Muscle of leg (tissue), 3 donors: ENCODE measurements at regions not wholly inside any gene's neighbourhood (a gene's known extent, or its start where the extent isn't known, plus 50 kb on each side); places are given as distances from the start of the nearest gene placed in this dataset.

Experiments used
- DNase-seq: peaks from one replicate; pipeline ENCODE4 v3.0.0; 2013
- H3K27ac ChIP-seq: one replicate; pipeline ENCODE4 v1.5.1; 2013; ENCODE audit warnings: mild to moderate bottlenecking, low read length, control low read depth
- H3K27me3 ChIP-seq: one replicate; pipeline ENCODE4 v1.6.1; 2013; ENCODE audit warnings: low read length; ENCODE audit not compliant: control insufficient read depth, insufficient read depth
- H3K36me3 ChIP-seq: one replicate; pipeline ENCODE4 v1.6.1; 2013; ENCODE audit warnings: low read length; ENCODE audit not compliant: control insufficient read depth, insufficient read depth
- H3K4me1 ChIP-seq: one replicate; pipeline ENCODE4 v1.6.1; 2013; ENCODE audit warnings: low read length; ENCODE audit not compliant: control insufficient read depth, insufficient read depth
- H3K4me3 ChIP-seq: one replicate; pipeline ENCODE4 v1.5.1; 2013; ENCODE audit warnings: low read length, control low read depth
- H3K9me3 ChIP-seq: replicated peaks from 2 replicates; pipeline ENCODE4 v1.6.1; 2013; ENCODE audit warnings: low read depth, low read length; ENCODE audit not compliant: control insufficient read depth
- WGBS: methylation state at CpG from one replicate; pipeline ENCODE4 v1.1.5; 2013; ENCODE audit warnings: missing lambda C conversion rate; ENCODE audit not compliant: insufficient coverage; 5-methylcytosine and 5-hydroxymethylcytosine counted together

- Histone ChIP-seq H3K4me3 (no peak overlapping the region), H3K27me3 (no peaks in the 10 kb centered on the region), H3K36me3 (no peaks in the 10 kb centered on the region), H3K27ac (no peak overlapping the region), H3K9me3 (peaks cover 5% of the 10 kb centered on the region), H3K4me1 (peaks cover 1% of the 10 kb centered on the region)
- 48% methylated on average over 3 of the region's 8 CpGs for WGBS
- DNase-seq: no peak
These were observed 131.1 kb downstream of the FAM161A start for GRCh38 chr2:61722800-61723199.

GRCh38 chr2:61722318-61722717 lies 131.5 kb downstream of the FAM161A start:
- peak; percentile 32 for DNase-seq
- no peak overlapping the region for H3K27ac ChIP-seq
- H3K27me3 ChIP-seq: no peaks in the 10 kb centered on the region
- peaks cover 2% of the 10 kb centered on the region for H3K4me1 ChIP-seq
- no peaks in the 10 kb centered on the region for H3K36me3 ChIP-seq
- WGBS: no CpG with 5 or more reads among the region's 1 CpG
- H3K9me3 ChIP-seq: peaks cover 5% of the 10 kb centered on the region
- H3K4me3 ChIP-seq: no peak overlapping the region

DNA sequence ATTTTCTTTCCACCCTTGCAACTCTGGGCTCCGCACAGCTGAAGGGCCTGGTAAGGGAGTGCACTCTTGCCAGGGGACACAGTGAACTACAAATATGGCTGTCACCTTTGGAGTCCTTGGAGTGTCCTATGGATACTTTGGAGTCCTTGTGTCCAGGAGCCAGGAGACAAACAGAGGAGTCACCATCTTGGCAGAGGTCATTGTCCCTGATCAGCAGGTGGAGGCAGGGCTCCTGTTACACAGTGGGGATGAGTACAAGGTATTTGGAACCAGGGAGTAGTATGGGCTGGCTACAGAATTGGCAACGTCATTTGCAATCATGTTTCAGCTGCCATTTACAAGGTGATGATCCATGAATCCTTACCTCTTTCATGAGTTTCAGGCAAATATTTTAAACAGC lies 132.5 kb downstream of the FAM161A start:
- no peak overlapping the region for H3K4me3 ChIP-seq
- no peak overlapping the region for H3K27ac ChIP-seq
- 75% methylated on average over 1 of the region's 2 CpGs for WGBS
- H3K27me3 ChIP-seq: no peaks in the 10 kb centered on the region
- H3K9me3 ChIP-seq: no peaks in the 10 kb centered on the region
- DNase-seq: no peak
- no peaks in the 10 kb centered on the region for H3K36me3 ChIP-seq
- H3K4me1 ChIP-seq: peaks cover 2% of the 10 kb centered on the region

GRCh38 chr2:61720911-61721310 lies 132.9 kb downstream of the FAM161A start:
- no peak overlapping the region for H3K27ac ChIP-seq
- DNase-seq: no peak
- H3K36me3 ChIP-seq: no peaks in the 10 kb centered on the region
- WGBS: no CpG with 5 or more reads among the region's 3 CpGs
- H3K4me1 ChIP-seq: peaks cover 2% of the 10 kb centered on the region
- no peaks in the 10 kb centered on the region for H3K27me3 ChIP-seq
- H3K4me3 ChIP-seq: no peak overlapping the region
- H3K9me3 ChIP-seq: no peaks in the 10 kb centered on the region

GRCh38 chr2:61718965-61719364 lies 134.9 kb downstream of the FAM161A start:
- peak; percentile 37 for DNase-seq
- 90% methylated on average over 2 of the region's 5 CpGs for WGBS
- H3K27ac ChIP-seq: peak overlapping the region; percentile 57
- H3K36me3 ChIP-seq: no peaks in the 10 kb centered on the region
- H3K9me3 ChIP-seq: no peaks in the 10 kb centered on the region
- H3K4me3 ChIP-seq: no peak overlapping the region
- peaks cover 2% of the 10 kb centered on the region for H3K4me1 ChIP-seq
- H3K27me3 ChIP-seq: no peaks in the 10 kb centered on the region

DNA sequence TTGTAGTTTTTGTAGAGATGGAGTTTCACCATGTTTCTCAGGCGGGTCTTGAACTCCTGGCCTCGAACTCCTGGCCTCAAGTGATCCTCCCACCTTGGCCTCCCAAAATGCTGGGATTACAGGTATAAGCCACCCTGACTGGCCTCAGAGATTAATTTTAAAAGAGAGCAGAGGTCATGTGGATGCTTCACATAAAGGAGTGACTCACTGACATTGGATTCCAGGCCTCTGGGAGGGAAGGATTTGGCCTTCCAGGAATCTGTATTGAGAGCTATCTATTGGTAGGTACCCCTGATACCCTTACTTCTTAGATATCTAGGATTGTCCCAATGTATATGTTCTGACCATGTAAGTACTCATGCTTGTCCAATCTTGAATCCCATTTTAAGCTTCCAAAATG lies 138.4 kb downstream of the FAM161A start:
- DNase-seq: no peak
- no CpG with 5 or more reads among the region's 2 CpGs for WGBS
- H3K4me1 ChIP-seq: peaks cover 2% of the 10 kb centered on the region
- no peaks in the 10 kb centered on the region for H3K36me3 ChIP-seq
- no peaks in the 10 kb centered on the region for H3K9me3 ChIP-seq
- no peaks in the 10 kb centered on the region for H3K27me3 ChIP-seq
- no peak overlapping the region for H3K4me3 ChIP-seq
- H3K27ac ChIP-seq: no peak overlapping the region

GRCh38 chr2:61714210-61714609 lies 139.7 kb downstream of the FAM161A start:
- Histone ChIP-seq H3K27ac (no peak overlapping the region), H3K4me3 (no peak overlapping the region), H3K9me3 (no peaks in the 10 kb centered on the region), H3K36me3 (no peaks in the 10 kb centered on the region), H3K27me3 (no peaks in the 10 kb centered on the region), H3K4me1 (peaks cover 6% of the 10 kb centered on the region)
- 94% methylated on average over 2 of the region's 5 CpGs for WGBS
- no peak for DNase-seq

- DNase-seq: no peak
- no peaks in the 10 kb centered on the region for H3K9me3 ChIP-seq
- H3K4me1 ChIP-seq: peaks cover 10% of the 10 kb centered on the region
- no peak overlapping the region for H3K27ac ChIP-seq
- no peak overlapping the region for H3K4me3 ChIP-seq
- WGBS: 53% methylated on average over 4 of the region's 6 CpGs
- no peaks in the 10 kb centered on the region for H3K27me3 ChIP-seq
- H3K36me3 ChIP-seq: no peaks in the 10 kb centered on the region
These were observed 140.4 kb downstream of the FAM161A start for GRCh38 chr2:61713457-61713856.

- H3K36me3 ChIP-seq: no peaks in the 10 kb centered on the region
- no peaks in the 10 kb centered on the region for H3K9me3 ChIP-seq
- H3K4me3 ChIP-seq: no peak overlapping the region
- no peak overlapping the region for H3K27ac ChIP-seq
- H3K27me3 ChIP-seq: no peaks in the 10 kb centered on the region
- peaks cover 12% of the 10 kb centered on the region for H3K4me1 ChIP-seq
- 69% methylated on average over 3 of the region's 4 CpGs for whole genome bisulfite sequencing
- DNase-seq: no peak
These were observed 141.8 kb downstream of the FAM161A start for GRCh38 chr2:61712060-61712459.

DNA sequence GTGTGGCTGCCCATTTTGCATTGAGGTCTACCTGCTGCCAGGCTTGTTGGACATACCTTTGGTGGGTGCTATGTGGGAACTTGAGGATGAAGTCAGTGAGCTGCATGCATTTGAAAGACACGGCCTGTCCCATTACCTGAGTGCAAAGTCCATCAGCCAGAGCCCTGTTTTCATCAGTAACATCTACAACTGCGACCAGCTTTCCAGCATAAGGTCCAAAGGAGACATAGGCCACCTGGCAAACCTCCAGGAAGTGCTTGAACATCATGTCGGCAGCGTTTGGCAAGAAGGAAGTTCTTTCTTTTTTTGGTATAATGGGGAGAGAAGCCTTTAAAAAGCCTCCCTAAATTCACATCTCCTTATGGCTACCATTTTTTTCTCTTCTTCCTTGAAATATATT lies 143.1 kb downstream of the FAM161A start:
- Histone ChIP-seq H3K36me3 (no peaks in the 10 kb centered on the region), H3K27ac (no peak overlapping the region), H3K9me3 (no peaks in the 10 kb centered on the region), H3K27me3 (no peaks in the 10 kb centered on the region), H3K4me1 (peaks cover 12% of the 10 kb centered on the region), H3K4me3 (no peak overlapping the region)
- no CpG with 5 or more reads among the region's 4 CpGs for WGBS
- no peak for DNase-seq
